ENCODE measurements at regions not wholly inside any gene's neighbourhood (a gene's known extent, or its start where the extent isn't known, plus 50 kb on each side); places are given as distances from the start of the nearest gene placed in this dataset.

DNA sequence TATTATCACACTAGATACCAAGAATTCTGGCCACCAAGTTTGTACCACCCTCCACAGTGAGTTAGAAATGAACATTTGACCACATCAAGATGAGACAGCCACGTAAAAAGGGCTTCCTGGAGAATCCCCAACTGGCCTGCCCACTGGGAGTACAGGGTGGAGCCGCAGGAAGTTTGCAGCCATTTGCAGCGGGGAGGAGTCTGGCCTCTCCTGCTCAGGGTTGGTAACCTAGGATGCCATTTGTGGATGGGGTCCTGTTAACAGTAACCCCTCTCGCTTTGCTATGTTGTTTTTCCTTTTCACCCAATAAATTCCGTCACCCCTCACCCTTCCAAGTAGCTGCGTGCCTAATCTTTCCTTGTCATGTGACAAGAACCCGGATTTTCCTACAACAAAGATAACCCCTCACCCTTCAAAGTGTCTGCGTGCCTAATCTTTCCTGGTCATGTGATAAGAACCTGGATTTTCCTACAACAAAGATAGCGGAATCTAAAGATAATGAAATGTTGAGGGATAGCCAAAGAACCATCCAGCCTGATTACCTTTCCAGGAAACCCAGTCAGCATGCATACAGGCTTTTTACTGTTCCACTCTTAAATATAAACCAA is 245.4 kb downstream of the NAF1 start:
- TF ChIP-seq EZH2phosphoT487 (IDR thresholded peaks at IDR 0.05; ENCODE audit: low read depth), result no peak
- TF ChIP-seq CTCF (IDR thresholded peaks at IDR 0.05; ENCODE audit: low read depth, low read length), result no peak
- H3K36me3 ChIP-seq (replicated peaks; ENCODE audit: low read depth, low read length), result peaks cover 11% of the 10 kb centered on the region
- H3K9ac ChIP-seq (ENCODE audit: low read length), result no peak overlapping the region
- H2AFZ ChIP-seq (ENCODE audit: low read depth, low read length), result no peak overlapping the region
- no peaks in the 10 kb centered on the region for H3K4me1 ChIP-seq (ENCODE audit: low read length)
- no peaks in the 10 kb centered on the region for H4K20me1 ChIP-seq (ENCODE audit: insufficient read depth, low read length)
- H3K9me3 ChIP-seq (ENCODE audit: insufficient read depth, low read length), result peaks cover 9% of the 10 kb centered on the region; the same call in 1 of the 2 replicates
- no peaks in the 10 kb centered on the region for H3K79me2 ChIP-seq (ENCODE audit: low read length)
- H3K4me3 ChIP-seq (ENCODE audit: low read length), result no peak overlapping the region
- no peak overlapping the region for H3K4me2 ChIP-seq (ENCODE audit: low read length)
- H3K27ac ChIP-seq (ENCODE audit: low read length), result no peak overlapping the region
- no peaks in the 10 kb centered on the region for H3K27me3 ChIP-seq (ENCODE audit: low read depth, low read length)

DNA sequence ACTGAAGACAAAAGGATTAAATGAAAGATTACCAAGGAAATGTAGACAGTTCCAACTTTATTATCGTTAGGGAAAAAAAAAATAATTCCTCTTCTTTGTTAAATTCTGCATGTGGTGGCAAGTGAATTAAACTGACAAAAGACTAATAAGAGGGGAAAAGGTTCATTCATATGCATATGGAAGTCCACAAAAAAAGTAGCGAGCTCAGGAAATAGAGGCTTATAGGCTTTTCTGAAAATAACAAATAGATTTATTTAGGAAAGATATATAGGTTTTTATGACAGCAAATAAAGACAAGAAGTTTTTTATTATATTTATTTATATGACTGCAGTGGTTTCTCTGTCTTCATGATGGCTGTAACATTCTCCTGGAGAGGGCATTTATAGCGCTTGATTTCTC is 246.0 kb downstream of the NAF1 start:
- Histone ChIP-seq H3K4me2 (ENCODE audit: low read length) (no peak overlapping the region), H3K4me1 (ENCODE audit: low read length) (no peaks in the 10 kb centered on the region), H4K20me1 (ENCODE audit: insufficient read depth, low read length) (no peaks in the 10 kb centered on the region), H3K9me3 (ENCODE audit: insufficient read depth, low read length) (peaks cover 16% of the 10 kb centered on the region; the same call in 1 of the 2 replicates), H3K4me3 (ENCODE audit: low read length) (no peak overlapping the region), H3K79me2 (ENCODE audit: low read length) (no peaks in the 10 kb centered on the region), H3K27ac (ENCODE audit: low read length) (no peak overlapping the region), H3K9ac (ENCODE audit: low read length) (no peak overlapping the region), H2AFZ (ENCODE audit: low read depth, low read length) (no peak overlapping the region), H3K27me3 (ENCODE audit: low read depth, low read length) (no peaks in the 10 kb centered on the region), H3K36me3 (replicated peaks; ENCODE audit: low read depth, low read length) (peaks cover 11% of the 10 kb centered on the region)
- TF ChIP-seq EZH2phosphoT487 (IDR thresholded peaks at IDR 0.05; ENCODE audit: low read depth) (no peak), CTCF (IDR thresholded peaks at IDR 0.05; ENCODE audit: low read depth, low read length) (no peak)

- no peak for TF ChIP-seq CTCF (IDR thresholded peaks at IDR 0.05; ENCODE audit: low read depth, low read length)
- no peak for TF ChIP-seq EZH2phosphoT487 (IDR thresholded peaks at IDR 0.05; ENCODE audit: low read depth)
- peaks cover 20% of the 10 kb centered on the region; the same call in 1 of the 2 replicates for H3K9me3 ChIP-seq (ENCODE audit: insufficient read depth, low read length)
Observed at GRCh38 chr4:162912482-162912881, 254.2 kb downstream of the NAF1 start.

DNA sequence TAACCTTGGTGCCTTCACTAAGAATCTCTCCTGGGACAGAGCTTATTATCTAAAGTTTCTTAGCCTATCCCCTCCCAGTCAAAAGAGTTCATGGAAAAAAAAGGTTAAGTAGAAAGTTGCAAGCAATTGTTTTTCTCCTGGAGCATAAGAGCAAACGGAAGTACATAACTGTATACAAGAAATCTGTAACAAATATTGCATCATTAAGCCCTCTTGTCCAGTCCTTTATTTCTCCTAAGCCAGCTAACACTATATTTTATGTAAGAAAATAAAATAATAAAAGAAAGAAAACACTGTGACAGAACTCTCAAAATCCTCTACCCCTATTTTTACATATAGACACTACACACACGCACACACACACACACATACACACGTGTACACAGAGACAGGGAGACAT is 255.3 kb downstream of the NAF1 start:
- H3K79me2 ChIP-seq (ENCODE audit: low read length), result no peaks in the 10 kb centered on the region
- peaks cover 13% of the 10 kb centered on the region; the same call in 1 of the 2 replicates for H3K9me3 ChIP-seq (ENCODE audit: insufficient read depth, low read length)
- H2AFZ ChIP-seq (ENCODE audit: low read depth, low read length), result no peak overlapping the region
- no peak overlapping the region for H3K9ac ChIP-seq (ENCODE audit: low read length)
- H3K27ac ChIP-seq (ENCODE audit: low read length), result no peak overlapping the region
- H3K4me1 ChIP-seq (ENCODE audit: low read length), result peaks cover 12% of the 10 kb centered on the region
- H3K27me3 ChIP-seq (ENCODE audit: low read depth, low read length), result peaks cover 9% of the 10 kb centered on the region; the same call in 1 of the 2 replicates
- no peak overlapping the region for H3K4me2 ChIP-seq (ENCODE audit: low read length)
- no peaks in the 10 kb centered on the region for H4K20me1 ChIP-seq (ENCODE audit: insufficient read depth, low read length)
- TF ChIP-seq EZH2phosphoT487 (IDR thresholded peaks at IDR 0.05; ENCODE audit: low read depth), result no peak
- no peak overlapping the region for H3K4me3 ChIP-seq (ENCODE audit: low read length)
- H3K36me3 ChIP-seq (replicated peaks; ENCODE audit: low read depth, low read length), result no peaks in the 10 kb centered on the region

More at GRCh38 chr4:162912482-162912881, 254.2 kb downstream of the NAF1 start:
- H3K4me1 ChIP-seq (ENCODE audit: low read length), result peaks cover 12% of the 10 kb centered on the region
- no peak overlapping the region for H2AFZ ChIP-seq (ENCODE audit: low read depth, low read length)
- H3K27ac ChIP-seq (ENCODE audit: low read length), result no peak overlapping the region
- H3K9ac ChIP-seq (ENCODE audit: low read length), result no peak overlapping the region
- peaks cover 9% of the 10 kb centered on the region for H3K36me3 ChIP-seq (replicated peaks; ENCODE audit: low read depth, low read length)
- H3K4me2 ChIP-seq (ENCODE audit: low read length), result peak overlapping the region; percentile 0; the same call in 1 of the 2 replicates
- H3K79me2 ChIP-seq (ENCODE audit: low read length), result no peaks in the 10 kb centered on the region
- no peaks in the 10 kb centered on the region for H4K20me1 ChIP-seq (ENCODE audit: insufficient read depth, low read length)
- no peak overlapping the region for H3K4me3 ChIP-seq (ENCODE audit: low read length)
- peaks cover 6% of the 10 kb centered on the region; the same call in 1 of the 2 replicates for H3K27me3 ChIP-seq (ENCODE audit: low read depth, low read length)
